Fibroblast of pulmonary artery (primary cell): ENCODE measurements at regions not wholly inside any gene's neighbourhood (a gene's known extent, or its start where the extent isn't known, plus 50 kb on each side); places are given as distances from the start of the nearest gene placed in this dataset.

Source experiments
- DNase-seq: peaks from one replicate; pipeline ENCODE4 v3.0.0-alpha.2; 2010; ENCODE audit warnings: low read depth
- H3K4me3 ChIP-seq: replicated peaks from 2 replicates; pipeline ENCODE4 v1.5.1; 2011; ENCODE audit warnings: low read depth, mild to moderate bottlenecking, control low read depth, low read length, moderate library complexity
- CTCF ChIP-seq: IDR thresholded peaks from 2 replicates; pipeline ENCODE4 v1.5.1; 2011; ENCODE audit warnings: mild to moderate bottlenecking, control low read depth, low read length, inconsistent platforms; ENCODE audit errors: missing control alignments

- DNase-seq, result no peak
- no peak overlapping the region for H3K4me3 ChIP-seq
- TF ChIP-seq CTCF, result no peak
Observed at GRCh38 chr1:233787599-233787998, 116.9 kb upstream of the SLC35F3 start.

GRCh38 chr1:233788687-233789086, 115.8 kb upstream of the SLC35F3 start:
- no peak overlapping the region for H3K4me3 ChIP-seq

GRCh38 chr1:233790121-233790520, 114.4 kb upstream of the SLC35F3 start:
- no peak for DNase-seq
- no peak overlapping the region for H3K4me3 ChIP-seq
- no peak for TF ChIP-seq CTCF

More at GRCh38 chr1:233788687-233789086, 115.8 kb upstream of the SLC35F3 start:
- no peak for DNase-seq
- no peak for TF ChIP-seq CTCF

- H3K4me3 ChIP-seq, result no peak overlapping the region
- TF ChIP-seq CTCF, result peak; percentile 96
- peak; percentile 71 for DNase-seq
Observed at GRCh38 chr1:233790662-233791371, 113.7 kb upstream of the SLC35F3 start.

GRCh38 chr1:233791372-233791703, 113.1 kb upstream of the SLC35F3 start:
- TF ChIP-seq CTCF, result no peak
- no peak for DNase-seq
- H3K4me3 ChIP-seq, result no peak overlapping the region

GRCh38 chr1:233791721-233792120, 112.8 kb upstream of the SLC35F3 start:
- TF ChIP-seq CTCF, result no peak
- H3K4me3 ChIP-seq, result no peak overlapping the region
- DNase-seq, result no peak

- no peak overlapping the region for H3K4me3 ChIP-seq
- TF ChIP-seq CTCF, result no peak
- DNase-seq, result no peak
Observed at GRCh38 chr1:233794863-233795262, 109.6 kb upstream of the SLC35F3 start.
